ENCODE measurements at regions not wholly inside any gene's neighbourhood (a gene's known extent, or its start where the extent isn't known, plus 50 kb on each side); places are given as distances from the start of the nearest gene placed in this dataset.

DNA sequence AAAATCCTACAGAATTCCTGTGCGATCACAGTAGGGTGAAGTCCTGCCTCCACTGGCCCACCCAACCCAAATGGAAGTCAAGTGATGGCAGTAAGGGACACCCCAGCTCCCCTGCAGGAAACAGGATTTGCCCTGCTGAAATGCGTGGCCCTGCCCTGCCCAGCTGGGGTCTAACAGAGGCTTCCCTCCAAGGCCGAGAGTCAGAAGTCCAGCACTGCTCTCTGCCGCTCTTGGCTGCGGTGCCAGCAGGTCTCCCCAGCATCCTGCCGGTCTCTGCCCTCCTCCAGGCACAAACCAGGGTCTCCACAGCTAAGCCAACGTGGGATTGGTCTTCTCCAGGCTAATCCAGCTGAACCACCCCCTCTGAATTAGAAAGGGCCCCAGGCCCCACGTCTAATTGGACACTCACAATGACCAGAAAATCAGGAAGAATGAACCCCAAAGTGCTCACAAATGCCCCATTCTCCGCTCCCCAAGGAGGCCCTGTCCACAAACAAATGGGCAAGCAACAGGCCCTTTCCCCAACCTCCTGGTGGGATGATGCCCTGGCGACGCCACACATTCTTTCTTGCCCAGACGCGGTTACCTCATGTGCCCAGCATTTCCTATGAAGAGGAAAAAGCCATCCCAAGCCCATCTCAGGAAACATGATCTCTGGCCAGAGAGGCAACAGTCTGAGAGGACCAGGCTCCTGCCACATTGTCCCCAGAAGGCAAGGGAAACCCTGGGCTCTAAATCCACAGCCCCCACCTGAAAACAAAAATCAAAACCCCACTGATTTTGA is 117.2 kb downstream of the BANF2 start:
- intact Hi-C loops (cut with DNase I), result no loop called here
- Histone ChIP-seq H3K36me3 (no peaks in the 10 kb centered on the region), H3K27me3 (no peaks in the 10 kb centered on the region), H3K9me3 (no peaks in the 10 kb centered on the region), H3K27ac (no peak overlapping the region), H3K4me3 (no peak overlapping the region), H3K4me1 (no peaks in the 10 kb centered on the region)
- no peak for TF ChIP-seq CTCF (IDR thresholded peaks at IDR 0.05)
- DNase-seq (ENCODE audit: low spot score in 2 of 2), result no peak

GRCh38 chr20:17811628-17811965 is 111.8 kb downstream of the BANF2 start:
- intact Hi-C loops (cut with DNase I), result no loop called here
- no peaks in the 10 kb centered on the region for H3K36me3 ChIP-seq
- TF ChIP-seq CTCF (IDR thresholded peaks at IDR 0.05), result no peak
- no peaks in the 10 kb centered on the region for H3K27me3 ChIP-seq
- no peak for DNase-seq (ENCODE audit: low spot score in 2 of 2)
- no peak overlapping the region for H3K27ac ChIP-seq
- H3K9me3 ChIP-seq, result no peaks in the 10 kb centered on the region
- H3K4me3 ChIP-seq, result no peak overlapping the region
- H3K4me1 ChIP-seq, result peaks cover 0 to 4% of the 10 kb centered on the region in 2 donors

GRCh38 chr20:17810847-17811627 is 111.3 kb downstream of the BANF2 start:
- Histone ChIP-seq H3K4me1 (peaks cover 0 to 9% of the 10 kb centered on the region in 2 donors), H3K27ac (no peak overlapping the region), H3K9me3 (no peaks in the 10 kb centered on the region), H3K36me3 (no peaks in the 10 kb centered on the region), H3K4me3 (no peak overlapping the region), H3K27me3 (no peaks in the 10 kb centered on the region)
- DNase-seq (ENCODE audit: low spot score in 2 of 2), result no peak
- intact Hi-C loops (cut with DNase I), result no loop called here
- TF ChIP-seq CTCF (IDR thresholded peaks at IDR 0.05), result no peak

GRCh38 chr20:17810062-17810631 is 110.4 kb downstream of the BANF2 start:
- no peak for DNase-seq (ENCODE audit: low spot score in 2 of 2)

More at GRCh38 chr20:17810062-17810631, 110.4 kb downstream of the BANF2 start:
- no peak for TF ChIP-seq CTCF (IDR thresholded peaks at IDR 0.05)
- H3K9me3 ChIP-seq, result no peaks in the 10 kb centered on the region
- H3K36me3 ChIP-seq, result no peaks in the 10 kb centered on the region
- peak overlapping the region in 1 of 2 donors; percentile 38 for H3K27ac ChIP-seq
- no peak overlapping the region for H3K4me3 ChIP-seq
- H3K4me1 ChIP-seq, result peaks cover 0 to 9% of the 10 kb centered on the region in 2 donors
- no peaks in the 10 kb centered on the region for H3K27me3 ChIP-seq
- intact Hi-C loops (cut with DNase I), result no loop called here

Data from ascending aorta (tissue), 2 donors.